Subcutaneous abdominal adipose tissue (tissue), 5 donors: ENCODE measurements at regions not wholly inside any gene's neighbourhood (a gene's known extent, or its start where the extent isn't known, plus 50 kb on each side); places are given as distances from the start of the nearest gene placed in this dataset.
A peak's percentile ranks its signal among the peaks of the same experiment; 100 is the strongest.

Experiments used
- H3K27ac ChIP-seq: one replicate; pipeline ENCODE4 v1.7.0; 2013; ENCODE audit warnings: low read depth, mild to moderate bottlenecking, inconsistent platforms, low read length, moderate library complexity
- H3K27me3 ChIP-seq, 5 donors: one replicate each; pipeline ENCODE4 v1.7.0; 2013; ENCODE audit warnings: low read length in 5 of 5, inconsistent platforms in 1 of 5; ENCODE audit not compliant: control insufficient read depth in 5 of 5, insufficient read depth in 4 of 5
- H3K36me3 ChIP-seq, 5 donors: one replicate each; pipeline ENCODE4 v1.7.0; 2013; ENCODE audit warnings: low read length in 5 of 5; ENCODE audit not compliant: control insufficient read depth in 5 of 5, insufficient read depth in 5 of 5
- H3K4me1 ChIP-seq, 5 donors: one replicate each; pipeline ENCODE4 v1.7.0; 2013; ENCODE audit warnings: low read length in 5 of 5, mild to moderate bottlenecking in 3 of 5, moderate library complexity in 1 of 5; ENCODE audit not compliant: control insufficient read depth in 5 of 5, insufficient read depth in 5 of 5
- H3K4me3 ChIP-seq, 5 donors: one replicate each; pipeline ENCODE4 v1.7.0; 2013; ENCODE audit warnings: low read length in 5 of 5, low read depth in 1 of 5
- H3K9ac ChIP-seq, 5 donors: one replicate each; pipeline ENCODE4 v1.7.0; 2013; ENCODE audit warnings: low read length in 5 of 5, mild to moderate bottlenecking in 4 of 5, moderate library complexity in 3 of 5
- H3K9me3 ChIP-seq, 5 donors: one replicate each; pipeline ENCODE4 v1.7.0; 2013; ENCODE audit warnings: low read length in 5 of 5; ENCODE audit not compliant: control insufficient read depth in 5 of 5
- donor health status: healthy.
- donor health status: healthy.
- donor health status: healthy.
- donor health status: healthy.
- donor health status: healthy.

- Histone ChIP-seq H3K4me1 (peaks cover 6 to 57% (median 47%) of the 10 kb centered on the region in 5 donors), H3K36me3 (peaks cover 0 to 16% (median 13%) of the 10 kb centered on the region in 5 donors), H3K27me3 (no peaks in the 10 kb centered on the region), H3K9ac (peak overlapping the region in 1 of 5 donors; percentile 26), H3K27ac (peak overlapping the region; percentile 91), H3K9me3 (no peaks in the 10 kb centered on the region), H3K4me3 (no peak overlapping the region)
Observed at GRCh38 chr3:42037318-42037945, 53.7 kb upstream of the TRAK1 start.

DNA sequence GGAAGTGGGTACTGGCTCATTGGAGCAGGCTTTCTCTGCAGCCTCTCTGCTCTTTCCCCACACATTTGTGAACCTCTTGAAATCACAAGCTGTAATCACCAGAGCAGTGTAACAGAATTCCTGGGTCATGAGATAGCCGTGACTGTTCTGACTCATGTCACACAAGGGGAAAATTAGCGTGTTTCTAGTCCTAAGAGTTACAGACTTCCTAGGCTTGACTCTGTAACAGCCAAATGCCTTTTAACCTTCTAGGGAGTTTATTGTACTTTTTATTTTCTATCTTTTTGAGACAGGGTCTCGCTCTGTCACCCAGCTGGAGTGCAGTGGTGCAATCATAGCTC lies 54.7 kb upstream of the TRAK1 start:
- Histone ChIP-seq H3K9ac (peak overlapping the region in 1 of 5 donors; percentile 33), H3K27me3 (no peaks in the 10 kb centered on the region), H3K4me1 (peaks cover 9 to 64% (median 52%) of the 10 kb centered on the region in 5 donors), H3K27ac (peak overlapping the region; percentile 91), H3K9me3 (no peaks in the 10 kb centered on the region), H3K36me3 (peaks cover 0 to 16% (median 13%) of the 10 kb centered on the region in 5 donors), H3K4me3 (no peak overlapping the region)

DNA sequence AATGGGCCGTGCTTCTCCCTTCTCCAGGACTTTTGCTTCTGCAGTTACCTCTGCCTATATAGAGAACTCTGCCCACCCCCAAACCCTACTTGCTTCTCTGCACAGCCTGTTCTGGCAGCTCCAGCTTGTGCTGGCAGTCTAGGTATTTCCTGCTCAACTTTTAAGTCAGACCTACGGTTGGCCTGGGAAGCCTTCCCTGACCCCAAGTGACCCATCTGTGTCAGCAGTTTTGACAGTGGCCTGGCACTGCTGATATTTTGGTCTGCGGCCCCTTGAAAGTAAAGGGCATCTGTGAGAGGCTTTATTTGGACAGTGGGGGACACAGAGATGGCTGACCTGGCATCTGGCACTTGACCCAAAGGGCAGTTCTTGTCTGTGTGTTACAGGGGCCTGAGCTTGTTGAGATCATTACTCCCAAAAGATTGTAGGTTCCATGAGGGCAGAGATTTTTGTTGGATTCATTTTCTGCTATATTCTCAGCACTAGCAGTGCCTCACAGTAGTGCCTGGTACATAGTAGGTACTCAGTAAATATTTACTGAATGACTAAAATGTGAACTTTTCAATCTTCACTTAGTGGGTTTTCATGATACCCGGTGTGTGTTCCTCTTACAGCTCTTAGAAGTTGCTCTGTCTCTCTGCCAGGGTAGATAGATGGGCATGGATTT lies 55.2 kb upstream of the TRAK1 start:
- no peaks in the 10 kb centered on the region for H3K27me3 ChIP-seq
- peak overlapping the region; percentile 91 for H3K27ac ChIP-seq
- peaks cover 0 to 16% (median 13%) of the 10 kb centered on the region in 5 donors for H3K36me3 ChIP-seq
- H3K9ac ChIP-seq: peak overlapping the region in 3 of 5 donors; percentile 31 to 53 (median 33)
- H3K4me3 ChIP-seq: peak overlapping the region in 1 of 5 donors; percentile 16
- H3K4me1 ChIP-seq: peaks cover 9 to 66% (median 53%) of the 10 kb centered on the region in 5 donors
- H3K9me3 ChIP-seq: no peaks in the 10 kb centered on the region

GRCh38 chr3:42035007-42035406 lies 56.1 kb upstream of the TRAK1 start:
- no peak overlapping the region for H3K4me3 ChIP-seq
- peak overlapping the region; percentile 91 for H3K27ac ChIP-seq
- H3K4me1 ChIP-seq: peaks cover 9 to 66% (median 53%) of the 10 kb centered on the region in 5 donors
- no peak overlapping the region for H3K9ac ChIP-seq
- no peaks in the 10 kb centered on the region for H3K9me3 ChIP-seq
- peaks cover 0 to 16% (median 13%) of the 10 kb centered on the region in 5 donors for H3K36me3 ChIP-seq
- no peaks in the 10 kb centered on the region for H3K27me3 ChIP-seq

DNA sequence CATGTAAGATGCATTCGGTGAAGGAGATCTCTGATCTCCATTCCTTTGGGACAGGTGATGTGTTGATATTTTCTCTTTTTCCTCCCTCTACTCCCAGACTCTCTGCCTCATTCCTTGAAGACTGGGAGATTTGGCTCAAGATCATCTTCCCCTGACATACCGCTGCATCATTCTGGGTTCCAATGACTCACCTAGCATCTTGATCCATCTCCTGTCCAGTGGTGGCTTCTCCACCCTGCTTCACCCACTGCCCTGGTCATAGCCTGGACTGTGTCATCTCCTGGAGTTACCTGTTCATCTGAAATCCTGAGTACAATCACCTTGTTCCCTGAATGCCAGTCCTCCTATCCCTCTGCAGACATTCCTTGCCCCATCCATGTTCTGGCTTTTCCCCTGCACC lies 57.4 kb upstream of the TRAK1 start:
- no peak overlapping the region for H3K4me3 ChIP-seq
- H3K27ac ChIP-seq: peak overlapping the region; percentile 85
- H3K4me1 ChIP-seq: peaks cover 9 to 66% (median 54%) of the 10 kb centered on the region in 5 donors

GRCh38 chr3:42032693-42033349 lies 58.3 kb upstream of the TRAK1 start:
- peaks cover 0 to 16% (median 13%) of the 10 kb centered on the region in 5 donors for H3K36me3 ChIP-seq
- H3K27ac ChIP-seq: peak overlapping the region; percentile 85
- H3K4me3 ChIP-seq: no peak overlapping the region
- no peaks in the 10 kb centered on the region for H3K27me3 ChIP-seq
- H3K4me1 ChIP-seq: peaks cover 9 to 71% (median 62%) of the 10 kb centered on the region in 5 donors
- peak overlapping the region in 3 of 5 donors; percentile 28 to 57 (median 49) for H3K9ac ChIP-seq
- H3K9me3 ChIP-seq: no peaks in the 10 kb centered on the region

More for the DNA sequence above, 57.4 kb upstream of the TRAK1 start:
- H3K27me3 ChIP-seq: no peaks in the 10 kb centered on the region
- H3K9me3 ChIP-seq: no peaks in the 10 kb centered on the region
- H3K9ac ChIP-seq: no peak overlapping the region
- H3K36me3 ChIP-seq: peaks cover 0 to 16% (median 13%) of the 10 kb centered on the region in 5 donors

- Histone ChIP-seq H3K4me3 (no peak overlapping the region), H3K36me3 (peaks cover 0 to 16% (median 13%) of the 10 kb centered on the region in 5 donors), H3K4me1 (peaks cover 7 to 67% (median 58%) of the 10 kb centered on the region in 5 donors), H3K27me3 (no peaks in the 10 kb centered on the region), H3K27ac (peak overlapping the region; percentile 85), H3K9ac (no peak overlapping the region), H3K9me3 (no peaks in the 10 kb centered on the region)
Observed at GRCh38 chr3:42031808-42032480, 59.2 kb upstream of the TRAK1 start.

DNA sequence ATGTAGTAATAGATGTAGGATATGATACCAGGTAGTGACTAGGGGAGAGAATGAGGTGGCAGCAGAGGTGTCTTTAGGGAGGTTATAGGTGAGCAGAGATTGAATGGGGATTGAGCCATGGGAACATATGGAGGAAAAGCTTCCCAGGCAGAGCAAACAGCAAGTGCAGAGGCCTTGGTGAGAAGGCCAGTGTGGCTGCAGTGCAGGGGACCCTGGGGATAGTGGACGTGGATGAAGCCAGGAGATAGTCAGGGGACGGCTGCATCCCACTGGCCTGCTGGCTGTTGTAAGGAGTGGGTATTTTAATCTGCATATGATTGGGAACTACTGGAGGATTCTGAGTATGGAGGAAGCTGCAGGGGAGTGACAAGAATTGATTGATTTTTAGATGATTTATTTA lies 62.7 kb upstream of the TRAK1 start:
- peaks cover 0 to 2% (median 0%) of the 10 kb centered on the region in 5 donors for H3K27me3 ChIP-seq
- peaks cover 11 to 63% (median 51%) of the 10 kb centered on the region in 5 donors for H3K4me1 ChIP-seq
- no peaks in the 10 kb centered on the region for H3K36me3 ChIP-seq
- H3K9me3 ChIP-seq: no peaks in the 10 kb centered on the region
- H3K4me3 ChIP-seq: no peak overlapping the region
- no peak overlapping the region for H3K9ac ChIP-seq
- no peak overlapping the region for H3K27ac ChIP-seq

DNA sequence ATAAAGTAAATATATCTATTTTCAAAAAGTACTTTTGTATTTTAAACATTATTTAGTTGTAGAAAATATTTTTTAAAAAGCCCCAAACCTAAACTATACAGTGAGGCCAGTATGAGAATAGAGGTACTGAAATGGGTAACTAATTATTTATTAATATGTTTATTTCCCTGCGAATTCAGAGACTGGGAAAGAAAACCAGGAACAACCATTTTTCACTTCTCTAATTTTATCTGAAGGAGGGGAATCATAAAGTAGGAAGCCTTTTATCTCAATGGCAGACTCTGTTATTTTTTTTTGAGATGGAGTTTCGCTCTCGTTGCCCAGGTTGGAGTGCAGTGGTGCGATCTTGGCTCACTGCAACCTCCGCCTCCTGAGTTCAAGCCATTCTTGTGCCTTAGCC lies 63.6 kb upstream of the TRAK1 start:
- H3K9me3 ChIP-seq: no peaks in the 10 kb centered on the region
- H3K4me3 ChIP-seq: no peak overlapping the region
- H3K9ac ChIP-seq: no peak overlapping the region
- H3K36me3 ChIP-seq: no peaks in the 10 kb centered on the region
- no peak overlapping the region for H3K27ac ChIP-seq
- H3K4me1 ChIP-seq: peaks cover 11 to 59% (median 45%) of the 10 kb centered on the region in 5 donors
- H3K27me3 ChIP-seq: peaks cover 0 to 2% (median 0%) of the 10 kb centered on the region in 5 donors
